Liver (tissue), 7 donors: ENCODE measurements at regions not wholly inside any gene's neighbourhood (a gene's known extent, or its start where the extent isn't known, plus 50 kb on each side); places are given as distances from the start of the nearest gene placed in this dataset.
"Not testable (repeated sequence)": the region's sequence is repeated elsewhere in the genome, so short reads cannot be mapped to it uniquely, and the experiment has no call there.

Experiments used
- DNase-seq: peaks from one replicate; pipeline ENCODE4 v3.0.0-alpha.2; 2017; ENCODE audit warnings: low spot score
- H3K27ac ChIP-seq, 2 donors: one replicate each; pipeline ENCODE4 v1.7.0; 2013; ENCODE audit warnings: inconsistent platforms in 2 of 2, low read length in 2 of 2, control low read depth in 1 of 2, low read depth in 1 of 2, mild to moderate bottlenecking in 1 of 2
- H3K27me3 ChIP-seq, 4 donors: one replicate each; pipeline versions ENCODE4 v1.6.1 to v1.7.0; 2013; ENCODE audit warnings: low read length in 3 of 4, inconsistent platforms in 1 of 4, mild to moderate bottlenecking in 1 of 4, moderate library complexity in 1 of 4; ENCODE audit not compliant: control insufficient read depth in 4 of 4, insufficient read depth in 4 of 4
- H3K36me3 ChIP-seq, 4 donors: one replicate each; pipeline versions ENCODE4 v1.6.1 to v1.7.0; 2013; ENCODE audit warnings: low read length in 3 of 4, mild to moderate bottlenecking in 3 of 4, low read depth in 1 of 4, moderate library complexity in 1 of 4; ENCODE audit not compliant: control insufficient read depth in 4 of 4, insufficient read depth in 3 of 4
- H3K4me1 ChIP-seq, 4 donors: one replicate each; pipeline versions ENCODE4 v1.6.1 to v1.7.0; 2013; ENCODE audit warnings: low read length in 3 of 4, mild to moderate bottlenecking in 3 of 4, moderate library complexity in 1 of 4; ENCODE audit not compliant: control insufficient read depth in 4 of 4, insufficient read depth in 4 of 4
- H3K4me3 ChIP-seq, 3 donors: one replicate each; pipeline versions ENCODE4 v1.6.1 to v1.7.0; 2013; ENCODE audit warnings: low read length in 3 of 3, control low read depth in 1 of 3, low read depth in 1 of 3, mild to moderate bottlenecking in 1 of 3
- H3K9ac ChIP-seq, 2 donors: one replicate each; pipeline ENCODE4 v1.7.0; 2013; ENCODE audit warnings: low read length in 2 of 2, mild to moderate bottlenecking in 2 of 2, moderate library complexity in 2 of 2, control low read depth in 1 of 2, low read depth in 1 of 2
- H3K9me3 ChIP-seq, 4 donors: one replicate each; pipeline versions ENCODE4 v1.6.1 to v1.7.0; 2013; ENCODE audit warnings: low read length in 3 of 4; ENCODE audit not compliant: control insufficient read depth in 4 of 4
- EGR1 ChIP-seq, 2 donors: IDR thresholded peaks; 2 replicates each; pipeline ENCODE4 v1.6.1; 2016 to 2018; ENCODE audit warnings: antibody characterized with exemption in 2 of 2, low read depth in 2 of 2
- FOXA1 ChIP-seq: IDR thresholded peaks from 2 replicates; pipeline ENCODE4 v1.6.1; 2016; ENCODE audit warnings: antibody characterized with exemption
- FOXA2 ChIP-seq: IDR thresholded peaks from 2 replicates; pipeline ENCODE4 v1.6.1; 2016; ENCODE audit warnings: antibody characterized with exemption
- GABPA ChIP-seq, 2 donors: IDR thresholded peaks in 1 of 2; conservative IDR thresholded peaks in 1 of 2; 2 replicates each; pipeline ENCODE4 v1.6.1; 2016; ENCODE audit warnings: antibody characterized with exemption in 2 of 2, mild to moderate bottlenecking in 1 of 2, moderate library complexity in 1 of 2
- HNF4G ChIP-seq: IDR thresholded peaks from 2 replicates; pipeline ENCODE4 v1.6.1; 2016; ENCODE audit warnings: antibody characterized with exemption
- JUND ChIP-seq, 2 donors: IDR thresholded peaks; 2 replicates each; pipeline ENCODE4 v1.6.1; 2016; ENCODE audit warnings: antibody characterized with exemption in 2 of 2
- NR2F2 ChIP-seq: IDR thresholded peaks from 2 replicates; pipeline ENCODE4 v1.6.1; 2016; ENCODE audit warnings: antibody characterized with exemption
- RAD21 ChIP-seq, 2 donors: IDR thresholded peaks; 2 replicates each; pipeline ENCODE4 v1.6.1; 2016; ENCODE audit warnings: antibody characterized with exemption in 2 of 2, mild to moderate bottlenecking in 2 of 2
- RXRA ChIP-seq, 2 donors: IDR thresholded peaks; 2 replicates each; pipeline ENCODE4 v1.6.1; 2017 to 2018; ENCODE audit warnings: antibody characterized with exemption in 2 of 2, mild to moderate bottlenecking in 1 of 2
- SP1 ChIP-seq: IDR thresholded peaks from 2 replicates; pipeline ENCODE4 v1.6.1; 2018; ENCODE audit warnings: antibody characterized with exemption, mild to moderate bottlenecking
- TAF1 ChIP-seq: conservative IDR thresholded peaks from 2 replicates; pipeline ENCODE4 v1.6.1; 2016; ENCODE audit warnings: antibody characterized with exemption, mild to moderate bottlenecking
- ZBTB33 ChIP-seq: IDR thresholded peaks from 2 replicates; pipeline ENCODE4 v1.6.1; 2016; ENCODE audit warnings: antibody characterized with exemption
- WGBS: extraction: QIAGEN DNeasy Blood & Tissue Kit; methylation state at CpG from one replicate; pipeline ENCODE4 v1.1.7; 2013; 5-methylcytosine and 5-hydroxymethylcytosine counted together
- TF ChIP-seq, protein P1 (sequence below): IDR thresholded peaks from 2 replicates; pipeline ENCODE4 v1.6.1; 2016; ENCODE audit warnings: antibody characterized with exemption
- TF ChIP-seq, protein P2 (sequence below): IDR thresholded peaks from 2 replicates; pipeline ENCODE4 v1.6.1; 2016; ENCODE audit warnings: antibody characterized with exemption, mild to moderate bottlenecking
- donor health status: healthy.
- donor health status: healthy.
- donor health status: healthy.
- donor health status: healthy.

DNA sequence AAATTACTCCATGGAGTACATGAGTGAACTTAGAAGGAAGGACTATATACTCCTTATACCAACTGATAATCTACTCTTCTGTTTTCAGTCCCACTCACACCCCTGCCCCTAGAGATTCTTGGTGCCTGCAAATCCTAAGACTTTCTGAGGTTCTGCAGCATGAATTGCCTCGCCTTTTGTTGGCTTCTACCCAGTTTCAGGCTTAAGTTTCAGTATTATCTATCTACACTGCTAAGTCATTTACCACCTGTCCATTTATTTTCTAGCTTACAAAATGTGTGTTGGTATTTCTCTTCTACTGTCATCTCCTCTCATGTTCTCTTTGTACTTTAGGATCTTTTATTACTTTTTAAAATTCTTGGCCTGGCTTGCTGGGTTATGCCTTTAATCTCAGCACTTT is 94.4 kb upstream of the AMOT start:
- H3K9me3 ChIP-seq = no peaks in the 10 kb centered on the region
- H3K36me3 ChIP-seq = no peaks in the 10 kb centered on the region
- no peak for DNase-seq
- H3K4me3 ChIP-seq = no peak overlapping the region
- no peak overlapping the region for H3K27ac ChIP-seq
- no peak overlapping the region for H3K9ac ChIP-seq
- H3K27me3 ChIP-seq = peaks cover 0 to 2% (median 0%) of the 10 kb centered on the region in 4 donors
- H3K4me1 ChIP-seq = no peaks in the 10 kb centered on the region
- 65% methylated on average over 1 of the region's 1 CpG for WGBS
- TF ChIP-seq FOXA1 (no peak), RAD21 (IDR thresholded peaks at IDR 0.05) (no peak)

DNA sequence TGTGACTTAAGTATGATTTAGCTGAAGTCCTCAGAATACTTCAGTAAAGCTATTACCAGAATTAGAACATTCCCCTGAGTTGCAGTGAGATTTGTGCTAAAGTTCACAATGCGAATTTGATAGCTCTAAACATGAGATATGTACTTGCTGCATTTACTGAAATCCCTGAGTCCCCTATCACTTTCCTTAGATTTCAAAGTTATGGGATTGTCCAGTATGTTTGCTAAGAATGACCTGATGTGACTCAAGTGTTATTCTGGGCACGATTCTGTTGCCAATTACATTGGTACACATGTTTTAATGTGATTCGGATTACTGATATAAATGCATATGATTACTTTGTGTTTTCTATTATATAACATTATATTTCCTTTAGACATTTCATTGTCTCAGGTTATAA is 91.3 kb upstream of the AMOT start:
- TF ChIP-seq TAF1 (no peak), HNF4G (no peak), GABPA (IDR thresholded peaks at IDR 0.05 in 1 of 2, conservative IDR thresholded peaks at IDR 0.05 in 1 of 2) (no peak), RXRA (IDR thresholded peaks at IDR 0.05) (no peak)
- TF ChIP-seq, protein P1, sequence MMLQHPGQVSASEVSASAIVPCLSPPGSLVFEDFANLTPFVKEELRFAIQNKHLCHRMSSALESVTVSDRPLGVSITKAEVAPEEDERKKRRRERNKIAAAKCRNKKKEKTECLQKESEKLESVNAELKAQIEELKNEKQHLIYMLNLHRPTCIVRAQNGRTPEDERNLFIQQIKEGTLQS = no peak
- no peak for DNase-seq
- Histone ChIP-seq H3K9ac (no peak overlapping the region), H3K9me3 (no peaks in the 10 kb centered on the region), H3K27me3 (peaks cover 0 to 2% (median 0%) of the 10 kb centered on the region in 4 donors), H3K27ac (no peak overlapping the region), H3K36me3 (no peaks in the 10 kb centered on the region), H3K4me3 (no peak overlapping the region), H3K4me1 (no peaks in the 10 kb centered on the region)
- 73% methylated on average over 3 of the region's 3 CpGs for WGBS

DNA sequence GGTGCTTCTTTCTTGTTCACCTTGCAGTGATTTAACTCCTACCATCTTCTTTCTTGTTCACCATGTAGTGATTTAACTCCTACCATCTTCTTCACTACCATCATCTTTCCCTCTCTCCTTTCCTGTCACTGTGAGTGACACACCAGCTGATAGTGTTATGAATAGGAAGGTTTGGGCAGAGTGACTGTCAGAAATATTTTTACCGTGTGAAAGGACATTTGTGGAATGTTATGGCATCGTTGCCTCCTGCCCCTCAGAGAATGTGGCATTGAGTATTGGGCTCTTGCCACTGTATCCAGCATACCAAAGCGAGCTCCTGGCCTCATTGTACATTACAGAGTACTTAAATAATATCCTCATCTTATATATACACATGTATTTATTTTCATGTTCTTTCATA is 90.8 kb upstream of the AMOT start:
- H3K4me1 ChIP-seq = no peaks in the 10 kb centered on the region
- H3K9me3 ChIP-seq = no peaks in the 10 kb centered on the region
- no peak for TF ChIP-seq ZBTB33
- TF ChIP-seq FOXA2 = no peak
- TF ChIP-seq FOXA1 = no peak
- TF ChIP-seq SP1 = no peak
- TF ChIP-seq HNF4G = no peak
- no peak for TF ChIP-seq JUND (IDR thresholded peaks at IDR 0.05)
- no peak for TF ChIP-seq EGR1 (IDR thresholded peaks at IDR 0.05; ENCODE audit: low read depth in 2 of 2)
- TF ChIP-seq TAF1 = no peak
- no peak for TF ChIP-seq NR2F2
- TF ChIP-seq, protein P2, sequence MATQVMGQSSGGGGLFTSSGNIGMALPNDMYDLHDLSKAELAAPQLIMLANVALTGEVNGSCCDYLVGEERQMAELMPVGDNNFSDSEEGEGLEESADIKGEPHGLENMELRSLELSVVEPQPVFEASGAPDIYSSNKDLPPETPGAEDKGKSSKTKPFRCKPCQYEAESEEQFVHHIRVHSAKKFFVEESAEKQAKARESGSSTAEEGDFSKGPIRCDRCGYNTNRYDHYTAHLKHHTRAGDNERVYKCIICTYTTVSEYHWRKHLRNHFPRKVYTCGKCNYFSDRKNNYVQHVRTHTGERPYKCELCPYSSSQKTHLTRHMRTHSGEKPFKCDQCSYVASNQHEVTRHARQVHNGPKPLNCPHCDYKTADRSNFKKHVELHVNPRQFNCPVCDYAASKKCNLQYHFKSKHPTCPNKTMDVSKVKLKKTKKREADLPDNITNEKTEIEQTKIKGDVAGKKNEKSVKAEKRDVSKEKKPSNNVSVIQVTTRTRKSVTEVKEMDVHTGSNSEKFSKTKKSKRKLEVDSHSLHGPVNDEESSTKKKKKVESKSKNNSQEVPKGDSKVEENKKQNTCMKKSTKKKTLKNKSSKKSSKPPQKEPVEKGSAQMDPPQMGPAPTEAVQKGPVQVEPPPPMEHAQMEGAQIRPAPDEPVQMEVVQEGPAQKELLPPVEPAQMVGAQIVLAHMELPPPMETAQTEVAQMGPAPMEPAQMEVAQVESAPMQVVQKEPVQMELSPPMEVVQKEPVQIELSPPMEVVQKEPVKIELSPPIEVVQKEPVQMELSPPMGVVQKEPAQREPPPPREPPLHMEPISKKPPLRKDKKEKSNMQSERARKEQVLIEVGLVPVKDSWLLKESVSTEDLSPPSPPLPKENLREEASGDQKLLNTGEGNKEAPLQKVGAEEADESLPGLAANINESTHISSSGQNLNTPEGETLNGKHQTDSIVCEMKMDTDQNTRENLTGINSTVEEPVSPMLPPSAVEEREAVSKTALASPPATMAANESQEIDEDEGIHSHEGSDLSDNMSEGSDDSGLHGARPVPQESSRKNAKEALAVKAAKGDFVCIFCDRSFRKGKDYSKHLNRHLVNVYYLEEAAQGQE = no peak
- H3K27ac ChIP-seq = no peak overlapping the region
- H3K9ac ChIP-seq = no peak overlapping the region
- DNase-seq = no peak
- no peaks in the 10 kb centered on the region for H3K36me3 ChIP-seq
- H3K27me3 ChIP-seq = peaks cover 0 to 2% (median 0%) of the 10 kb centered on the region in 4 donors
- 67% methylated on average over 3 of the region's 3 CpGs for WGBS
- H3K4me3 ChIP-seq = no peak overlapping the region

DNA sequence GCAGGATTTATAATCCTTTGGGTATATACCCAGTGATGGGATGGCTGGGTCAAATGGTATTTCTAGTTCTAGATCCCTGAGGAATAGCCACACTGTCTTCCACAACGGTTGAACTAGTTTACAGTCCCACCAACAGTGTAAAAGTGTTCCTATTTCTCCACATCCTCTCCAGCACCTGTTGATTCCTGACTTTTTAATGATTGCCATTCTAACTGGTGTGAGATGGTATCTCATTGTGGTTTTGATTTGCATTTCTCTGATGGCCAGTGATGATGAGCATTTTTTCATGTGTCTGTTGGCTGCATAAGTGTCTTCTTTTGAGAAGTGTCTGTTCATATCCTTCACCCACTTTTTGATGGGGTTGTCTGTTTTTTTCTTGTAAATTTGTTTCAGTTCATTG is 82.8 kb upstream of the AMOT start:
- H3K4me3 ChIP-seq, H3K36me3 ChIP-seq, H3K4me1 ChIP-seq, DNase-seq, H3K27ac ChIP-seq, H3K9ac ChIP-seq, H3K9me3 ChIP-seq, H3K27me3 ChIP-seq: not testable (repeated sequence)
- 67% methylated on average over 1 of the region's 1 CpG for WGBS
